ENCODE measurements at regions not wholly inside any gene's neighbourhood (a gene's known extent, or its start where the extent isn't known, plus 50 kb on each side); places are given as distances from the start of the nearest gene placed in this dataset.

- no peak for TF ChIP-seq FOXP2 (optimal IDR thresholded peaks at IDR 0.05; ENCODE audit: borderline replicate concordance, extremely low read depth, extremely low read length, insufficient read depth)
- TF ChIP-seq SIN3A (IDR thresholded peaks at IDR 0.05; ENCODE audit: borderline replicate concordance, insufficient read depth, low read length) = no peak
- TF ChIP-seq POLR2AphosphoS5 (IDR thresholded peaks at IDR 0.05; ENCODE audit: low read depth, low read length) = no peak
- TF ChIP-seq REST (IDR thresholded peaks at IDR 0.05; ENCODE audit: insufficient read depth in 1 of 2, low read depth in 2 of 2, low read length in 2 of 2) = no peak
- no peak for TF ChIP-seq TAF1 (IDR thresholded peaks at IDR 0.05; ENCODE audit: borderline replicate concordance, insufficient read depth, low read length)
Measured at GRCh38 chr2:44112096-44112495, 56.6 kb upstream of the PPM1B start.

GRCh38 chr2:44116319-44116718, 52.4 kb upstream of the PPM1B start:
- no peak for TF ChIP-seq SIN3A (IDR thresholded peaks at IDR 0.05; ENCODE audit: borderline replicate concordance, insufficient read depth, low read length)
- TF ChIP-seq TAF1 (IDR thresholded peaks at IDR 0.05; ENCODE audit: borderline replicate concordance, insufficient read depth, low read length) = no peak
- no peak for TF ChIP-seq POLR2AphosphoS5 (IDR thresholded peaks at IDR 0.05; ENCODE audit: low read depth, low read length)
- no peak for TF ChIP-seq REST (IDR thresholded peaks at IDR 0.05; ENCODE audit: insufficient read depth in 1 of 2, low read depth in 2 of 2, low read length in 2 of 2)
- TF ChIP-seq FOXP2 (optimal IDR thresholded peaks at IDR 0.05; ENCODE audit: borderline replicate concordance, extremely low read depth, extremely low read length, insufficient read depth) = no peak

- TF ChIP-seq POLR2AphosphoS5 (IDR thresholded peaks at IDR 0.05; ENCODE audit: low read depth, low read length) (no peak), REST (IDR thresholded peaks at IDR 0.05; ENCODE audit: insufficient read depth in 1 of 2, low read depth in 2 of 2, low read length in 2 of 2) (no peak), SIN3A (IDR thresholded peaks at IDR 0.05; ENCODE audit: borderline replicate concordance, insufficient read depth, low read length) (no peak), TAF1 (IDR thresholded peaks at IDR 0.05; ENCODE audit: borderline replicate concordance, insufficient read depth, low read length) (no peak), FOXP2 (optimal IDR thresholded peaks at IDR 0.05; ENCODE audit: borderline replicate concordance, extremely low read depth, extremely low read length, insufficient read depth) (no peak)
Measured at GRCh38 chr2:44118257-44118656, 50.4 kb upstream of the PPM1B start.

All from PFSK-1 (cell line).